ENCODE measurements at regions not wholly inside any gene's neighbourhood (a gene's known extent, or its start where the extent isn't known, plus 50 kb on each side); places are given as distances from the start of the nearest gene placed in this dataset.

DNA sequence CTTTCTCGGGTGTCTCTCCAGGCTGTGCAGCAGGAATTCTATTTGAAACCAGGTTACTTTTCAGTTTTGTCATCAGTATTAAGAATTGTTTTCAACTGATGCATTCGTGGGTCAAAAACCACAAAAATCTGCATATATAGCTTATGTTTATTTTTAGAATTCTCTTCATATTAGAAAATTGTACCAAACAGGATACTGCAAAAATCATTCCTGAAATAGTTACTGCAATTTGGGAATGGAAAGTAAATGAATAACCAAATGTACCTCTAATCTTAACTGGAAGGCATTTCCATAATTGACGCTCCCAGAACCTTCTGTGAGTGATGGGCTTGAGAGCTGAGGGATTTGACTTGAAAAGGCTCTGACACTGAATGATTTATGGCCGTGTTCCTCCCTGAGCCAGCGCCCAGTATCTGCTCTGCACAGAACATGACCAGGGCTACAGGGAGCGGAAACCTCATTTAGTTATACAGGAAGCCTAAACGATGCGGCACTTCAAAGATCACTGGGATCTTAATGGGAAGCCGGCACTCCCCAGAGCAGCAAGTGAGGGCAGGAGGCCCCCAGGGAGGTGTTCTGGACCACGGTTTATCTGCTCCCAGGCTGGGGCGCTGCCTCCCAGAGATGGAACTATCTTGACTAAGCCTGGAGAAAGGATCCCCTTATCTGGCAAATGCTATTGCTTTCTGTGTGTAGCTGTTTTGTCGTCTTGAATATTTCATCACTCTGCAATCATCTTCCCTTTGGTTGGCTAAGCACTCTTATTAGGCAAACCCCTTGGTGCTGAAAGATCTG is 446.0 kb downstream of the QKI start (continued):
- no peak for TF ChIP-seq ZNF57 (CRISPR knock-in tag; IDR thresholded peaks at IDR 0.05)
- TF ChIP-seq KDM1A (IDR thresholded peaks at IDR 0.05), result peak; percentile 77 to 87
- no peak for TF ChIP-seq TEAD2 (tag; IDR thresholded peaks at IDR 0.05)
- peak; percentile 46; the same call in 1 of the 2 replicates for TF ChIP-seq SMARCC2 (IDR thresholded peaks at IDR 0.05; ENCODE audit: low read depth)
- no peak for TF ChIP-seq ZNF589 (CRISPR knock-in tag; IDR thresholded peaks at IDR 0.05; ENCODE audit: low read depth)
- TF ChIP-seq CLOCK (CRISPR knock-in tag; IDR thresholded peaks at IDR 0.05; ENCODE audit: borderline replicate concordance), result no peak
- TF ChIP-seq SRF (CRISPR knock-in tag; IDR thresholded peaks at IDR 0.05), result peak in 1 of 2 experiments; percentile 72; a peak in 1 of 4 replicates
- 0 out of 2 replicates have a peak, but pooled peaks have one; percentile 23 for TF ChIP-seq DIDO1 (tag; IDR thresholded peaks at IDR 0.05; ENCODE audit: low read depth)
- TF ChIP-seq FOXK2 (conservative IDR thresholded peaks at IDR 0.05 in 1 of 2, IDR thresholded peaks at IDR 0.05 in 1 of 2; ENCODE audit: low read depth in 2 of 2), result 0 out of 4 replicates have a peak, but pooled peaks of 1 of the 2 experiments have one; percentile 36
- no peak for TF ChIP-seq ZNF232 (CRISPR knock-in tag; IDR thresholded peaks at IDR 0.05)
- TF ChIP-seq CXXC5 (CRISPR knock-in tag; IDR thresholded peaks at IDR 0.05), result peak; percentile 78
- TF ChIP-seq, protein P1, sequence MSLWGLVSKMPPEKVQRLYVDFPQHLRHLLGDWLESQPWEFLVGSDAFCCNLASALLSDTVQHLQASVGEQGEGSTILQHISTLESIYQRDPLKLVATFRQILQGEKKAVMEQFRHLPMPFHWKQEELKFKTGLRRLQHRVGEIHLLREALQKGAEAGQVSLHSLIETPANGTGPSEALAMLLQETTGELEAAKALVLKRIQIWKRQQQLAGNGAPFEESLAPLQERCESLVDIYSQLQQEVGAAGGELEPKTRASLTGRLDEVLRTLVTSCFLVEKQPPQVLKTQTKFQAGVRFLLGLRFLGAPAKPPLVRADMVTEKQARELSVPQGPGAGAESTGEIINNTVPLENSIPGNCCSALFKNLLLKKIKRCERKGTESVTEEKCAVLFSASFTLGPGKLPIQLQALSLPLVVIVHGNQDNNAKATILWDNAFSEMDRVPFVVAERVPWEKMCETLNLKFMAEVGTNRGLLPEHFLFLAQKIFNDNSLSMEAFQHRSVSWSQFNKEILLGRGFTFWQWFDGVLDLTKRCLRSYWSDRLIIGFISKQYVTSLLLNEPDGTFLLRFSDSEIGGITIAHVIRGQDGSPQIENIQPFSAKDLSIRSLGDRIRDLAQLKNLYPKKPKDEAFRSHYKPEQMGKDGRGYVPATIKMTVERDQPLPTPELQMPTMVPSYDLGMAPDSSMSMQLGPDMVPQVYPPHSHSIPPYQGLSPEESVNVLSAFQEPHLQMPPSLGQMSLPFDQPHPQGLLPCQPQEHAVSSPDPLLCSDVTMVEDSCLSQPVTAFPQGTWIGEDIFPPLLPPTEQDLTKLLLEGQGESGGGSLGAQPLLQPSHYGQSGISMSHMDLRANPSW (CRISPR knock-in tag; IDR thresholded peaks at IDR 0.05), result no peak
- no peak for TF ChIP-seq ZNF764 (CRISPR knock-in tag; IDR thresholded peaks at IDR 0.05; ENCODE audit: low read depth)
- TF ChIP-seq JUND (IDR thresholded peaks at IDR 0.05; ENCODE audit: borderline replicate concordance, low read depth, low read length), result 0 out of 2 replicates have a peak, but pooled peaks have one; percentile 26
- no peak for TF ChIP-seq JUND (tag; IDR thresholded peaks at IDR 0.05; ENCODE audit: borderline replicate concordance, low read depth, low read length)
- no peak for TF ChIP-seq TGIF2 (CRISPR knock-in tag; IDR thresholded peaks at IDR 0.05)
- TF ChIP-seq PRDM10 (IDR thresholded peaks at IDR 0.05; ENCODE audit: partially characterized antibody), result no peak
- TF ChIP-seq FOXP1 (CRISPR knock-in tag; IDR thresholded peaks at IDR 0.05), result no peak

All from K562 (cell line).